K562 (cell line): ENCODE measurements at regions not wholly inside any gene's neighbourhood (a gene's known extent, or its start where the extent isn't known, plus 50 kb on each side); places are given as distances from the start of the nearest gene placed in this dataset.
A peak's percentile ranks its signal among the peaks of the same experiment; 100 is the strongest.

Experiments
- CBX2 ChIP-seq: fragments of 200-600 bp; sonication (generic); IDR thresholded peaks from one replicate; pipeline ENCODE4 v1.6.1; 2012; ENCODE audit warnings: mild to moderate bottlenecking, low read length, inconsistent platforms; ENCODE audit not compliant: insufficient read depth, poor library complexity, severe bottlenecking
- CUX1 ChIP-seq: fragments of 200-800 bp; sonication (Bioruptor generic); IDR thresholded peaks from 2 replicates; pipeline ENCODE4 v1.6.1; 2016; ENCODE audit warnings: missing genetic modification characterization, missing compliant biosample characterization
- ELF1 ChIP-seq: fragments of 200-800 bp; sonication (Bioruptor generic); IDR thresholded peaks from 2 replicates; pipeline ENCODE4 v1.6.1; 2016; ENCODE audit warnings: missing genetic modification characterization, missing compliant biosample characterization
- ETS1 ChIP-seq: conservative IDR thresholded peaks from 2 replicates; pipeline ENCODE4 v1.6.1; 2011; ENCODE audit warnings: low read depth, mild to moderate bottlenecking, low read length; ENCODE audit not compliant: control insufficient read depth
- KHSRP ChIP-seq: fragments of 450-650 bp; IDR thresholded peaks from 2 replicates; pipeline ENCODE4 v1.6.1; 2017
- L3MBTL2 ChIP-seq: fragments of 450-650 bp; IDR thresholded peaks from 2 replicates; pipeline ENCODE4 v1.6.1; 2016; ENCODE audit warnings: mild to moderate bottlenecking, moderate library complexity
- POLR3G ChIP-seq: IDR thresholded peaks from 2 replicates; pipeline ENCODE4 v1.6.1; 2011; ENCODE audit not compliant: insufficient read length, insufficient replicate concordance; ENCODE audit errors: extremely low read depth
- SRSF3 ChIP-seq: fragments of 200-400 bp; formaldehyde crosslinking; IDR thresholded peaks from 2 replicates; pipeline ENCODE4 v1.6.1; 2016; ENCODE audit warnings: mild to moderate bottlenecking, low read length, moderate library complexity; ENCODE audit not compliant: insufficient read depth
- THAP12 ChIP-seq: fragments of 250-450 bp; sonication (Bioruptor Pico); IDR thresholded peaks from 2 replicates; pipeline ENCODE4 v1.9.0; 2021; ENCODE audit warnings: mild to moderate bottlenecking, inconsistent platforms

DNA sequence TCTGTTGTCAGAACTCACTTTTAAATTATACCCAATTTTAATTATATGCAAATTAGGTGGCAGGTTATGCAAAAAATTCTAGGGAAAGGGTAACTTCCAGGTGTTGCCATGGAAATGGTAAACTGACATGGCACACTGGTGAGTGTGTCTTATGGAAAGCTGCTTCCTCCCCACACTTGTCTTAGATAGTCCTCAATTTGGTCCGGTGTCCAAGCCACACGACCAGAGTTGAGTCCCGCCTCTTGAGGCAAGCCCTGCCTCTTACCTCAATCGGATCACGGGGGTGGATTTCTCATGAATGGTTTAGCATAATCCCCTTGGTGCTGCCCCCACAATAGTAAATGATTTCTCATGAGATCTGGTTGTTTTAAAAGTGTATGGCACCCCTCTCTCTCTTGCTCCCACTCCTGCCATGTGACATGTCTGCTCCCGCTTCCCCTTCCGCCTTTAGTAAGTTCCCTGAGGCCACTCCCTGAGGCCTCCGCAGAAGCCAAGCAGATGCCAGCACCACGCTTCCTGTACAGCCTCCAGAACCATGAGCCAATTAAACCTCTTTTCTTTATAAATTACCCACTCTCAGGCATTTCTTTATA is 74.9 kb downstream of the MATN1 start (continued):
- TF ChIP-seq CUX1 (CRISPR knock-in tag) = no peak
- TF ChIP-seq ELF1 = peak; percentile 62
- no peak for TF ChIP-seq POLR3G
- no peak for TF ChIP-seq CBX2
- peak; percentile 65 for TF ChIP-seq L3MBTL2
- TF ChIP-seq SRSF3 = no peak
- no peak for TF ChIP-seq ETS1
- TF ChIP-seq KHSRP = no peak
- TF ChIP-seq THAP12 = no peak
